NOMO-1 (cell line): ENCODE measurements at regions not wholly inside any gene's neighbourhood (a gene's known extent, or its start where the extent isn't known, plus 50 kb on each side); places are given as distances from the start of the nearest gene placed in this dataset.

ENCODE experiments used
- DNase-seq, 2 experiments: peaks; one replicate each; lab custom pipeline; 2025; ENCODE audit not compliant: unreplicated experiment in 2 of 2; lab: John Stamatoyannopoulos, UW

GRCh38 chr11:70620510-70621184 is 222.3 kb downstream of the CTTN start:
- no peak for DNase-seq

GRCh38 chr11:70621241-70621640 is 222.9 kb downstream of the CTTN start:
- no peak for DNase-seq

- no peak for DNase-seq
Measured at GRCh38 chr11:70622091-70622490, 223.8 kb downstream of the CTTN start.

- DNase-seq = no peak
Measured at GRCh38 chr11:70623906-70624597, 225.7 kb downstream of the CTTN start.

- no peak for DNase-seq
Measured at GRCh38 chr11:70624598-70624993, 226.3 kb downstream of the CTTN start.

- DNase-seq = no peak
Measured at GRCh38 chr11:70625051-70625450, 226.7 kb downstream of the CTTN start.

GRCh38 chr11:70625582-70626518 is 227.5 kb downstream of the CTTN start:
- no peak for DNase-seq

- no peak for DNase-seq
Measured at GRCh38 chr11:70627219-70627618, 228.9 kb downstream of the CTTN start.

- DNase-seq = no peak
Measured at GRCh38 chr11:70628176-70628854, 230.0 kb downstream of the CTTN start.

GRCh38 chr11:70628855-70629844 is 230.8 kb downstream of the CTTN start:
- no peak for DNase-seq

- no peak for DNase-seq
Measured at GRCh38 chr11:70630068-70630467, 231.7 kb downstream of the CTTN start.

- DNase-seq = no peak
Measured at GRCh38 chr11:70630816-70631623, 232.7 kb downstream of the CTTN start.

- no peak for DNase-seq
Measured at GRCh38 chr11:70631624-70632047, 233.3 kb downstream of the CTTN start.

GRCh38 chr11:70633610-70634009 is 235.3 kb downstream of the CTTN start:
- DNase-seq = no peak

- no peak for DNase-seq
Measured at GRCh38 chr11:70636659-70637058, 238.3 kb downstream of the CTTN start.

GRCh38 chr11:70637186-70637800 is 239.0 kb downstream of the CTTN start:
- no peak for DNase-seq

GRCh38 chr11:70637949-70638583 is 239.7 kb downstream of the CTTN start:
- no peak for DNase-seq

- no peak for DNase-seq
Measured at GRCh38 chr11:70640408-70640807, 242.1 kb downstream of the CTTN start.
